ENCODE measurements at regions not wholly inside any gene's neighbourhood (a gene's known extent, or its start where the extent isn't known, plus 50 kb on each side); places are given as distances from the start of the nearest gene placed in this dataset.
"Not testable (repeated sequence)": the region's sequence is repeated elsewhere in the genome, so short reads cannot be mapped to it uniquely, and the experiment has no call there.

- DNase-seq (ENCODE audit: low read depth in 2 of 2), result no peak
These were observed 1461.9 kb downstream of the MAT2B start for GRCh38 chr5:164967354-164967753.

GRCh38 chr5:164972973-164973372, 1467.6 kb downstream of the MAT2B start:
- no peak for DNase-seq (ENCODE audit: low read depth in 2 of 2)

DNA sequence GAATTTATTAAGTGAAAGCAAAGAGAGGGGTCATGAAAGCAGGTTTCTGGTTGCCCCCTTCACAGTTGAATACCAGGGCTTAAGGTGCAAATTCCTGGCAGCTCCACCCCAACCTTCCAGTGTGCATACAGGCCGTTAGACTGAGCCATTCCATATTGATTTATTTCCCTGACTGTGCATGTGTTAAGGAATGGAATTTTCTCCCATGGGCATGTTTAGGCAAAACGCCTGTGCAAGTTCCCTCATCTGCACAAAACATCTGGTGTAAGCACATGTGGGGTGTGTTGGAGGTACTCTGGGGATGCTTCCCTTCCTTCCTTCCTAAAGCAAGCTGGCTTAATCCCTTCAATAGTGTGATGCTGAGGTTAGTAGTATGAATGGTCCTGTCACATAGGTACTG, 1470.6 kb downstream of the MAT2B start:
- DNase-seq (ENCODE audit: low read depth in 2 of 2), result no peak

- DNase-seq (ENCODE audit: low read depth in 2 of 2), result no peak
These were observed 1475.1 kb downstream of the MAT2B start for GRCh38 chr5:164980480-164980879.

DNA sequence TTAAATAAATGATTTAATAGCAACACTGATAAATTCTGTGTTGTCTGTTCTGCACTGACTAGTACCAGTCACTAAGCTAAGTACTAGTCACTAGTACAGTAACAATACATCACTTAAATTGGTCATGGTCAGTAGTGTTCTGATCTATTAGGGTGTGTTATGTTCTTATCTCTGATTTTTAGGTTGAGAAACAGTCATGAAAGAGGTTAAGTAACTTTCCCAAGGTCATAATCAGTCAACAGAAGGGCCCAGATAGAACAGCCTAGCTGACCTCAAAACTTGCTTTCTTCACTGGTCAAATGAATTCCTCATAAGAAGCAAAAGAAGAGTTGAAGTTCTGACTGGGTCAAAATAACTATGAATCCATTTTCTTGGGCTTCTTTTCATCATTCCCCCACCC, 1492.7 kb downstream of the MAT2B start:
- DNase-seq (ENCODE audit: low read depth in 2 of 2), result no peak

- no peak for DNase-seq (ENCODE audit: low read depth in 2 of 2)
These were observed 1493.2 kb downstream of the MAT2B start for GRCh38 chr5:164998590-164998989.

GRCh38 chr5:165000479-165001190, 1495.2 kb downstream of the MAT2B start:
- DNase-seq (ENCODE audit: low read depth in 2 of 2), result no peak

DNA sequence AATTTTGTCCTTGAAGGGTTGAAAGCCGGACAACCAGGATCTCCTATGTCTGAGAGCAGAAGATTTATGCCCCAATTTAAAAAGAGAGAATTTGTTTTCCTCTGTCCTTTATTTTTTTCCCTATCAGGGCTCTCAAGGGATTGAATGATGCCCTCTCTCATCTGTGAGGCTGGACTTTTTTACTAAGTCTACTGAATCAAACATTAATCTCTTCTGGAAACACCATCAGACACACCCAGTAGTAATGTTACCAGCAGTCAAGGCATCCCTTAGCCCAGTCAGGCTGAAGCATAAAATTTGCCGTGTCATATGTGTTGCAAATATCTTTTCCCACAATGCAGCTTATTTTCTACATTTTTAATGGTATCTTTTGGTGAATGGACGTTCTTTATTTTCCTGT, 1497.9 kb downstream of the MAT2B start:
- no peak for DNase-seq (ENCODE audit: low read depth in 2 of 2)

GRCh38 chr5:165004175-165004574, 1498.8 kb downstream of the MAT2B start:
- DNase-seq (ENCODE audit: low read depth in 2 of 2), result no peak

GRCh38 chr5:165014439-165014838, 1509.0 kb downstream of the MAT2B start:
- DNase-seq (ENCODE audit: low read depth in 2 of 2), result no peak

DNA sequence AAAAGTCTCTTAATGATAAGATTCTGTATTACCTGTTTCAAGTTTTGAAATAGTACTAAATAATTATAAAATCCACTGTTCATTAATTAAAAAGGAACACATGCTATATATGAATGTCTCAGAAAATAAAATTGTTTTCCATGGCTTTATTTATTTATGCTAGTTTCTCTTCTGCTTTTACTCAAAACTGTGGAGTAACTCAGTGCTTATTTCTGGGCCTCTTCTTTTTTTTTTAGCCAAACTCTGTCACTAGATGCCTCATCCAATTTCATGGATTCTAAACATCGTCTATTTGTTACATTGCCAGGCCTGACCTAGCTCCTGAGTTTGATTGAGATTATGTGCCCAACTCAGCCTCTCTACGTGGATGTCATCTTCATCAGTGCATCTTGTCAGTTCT, 1509.7 kb downstream of the MAT2B start:
- DNase-seq (ENCODE audit: low read depth in 2 of 2), result no peak

DNA sequence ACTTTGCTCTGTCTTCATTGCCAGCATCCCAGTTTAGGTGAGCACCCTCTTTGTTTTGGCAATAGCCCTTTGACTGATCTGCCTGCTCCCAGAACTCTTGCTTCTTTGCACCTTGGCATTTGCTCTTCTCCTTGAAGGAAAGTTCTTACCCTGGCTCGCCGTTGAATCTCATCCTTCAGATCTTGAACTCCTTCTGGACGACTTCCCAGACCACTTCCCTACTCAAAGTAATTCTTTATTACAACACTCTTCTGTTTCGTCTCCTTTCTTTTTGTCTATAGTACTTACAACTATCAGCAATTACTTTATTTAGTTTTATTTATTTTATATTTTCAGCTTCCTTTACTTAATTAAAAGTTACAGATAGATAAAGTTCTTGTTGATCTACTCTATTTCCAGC, 1510.1 kb downstream of the MAT2B start:
- DNase-seq (ENCODE audit: low read depth in 2 of 2), result no peak

GRCh38 chr5:165026971-165027370, 1521.6 kb downstream of the MAT2B start:
- DNase-seq (ENCODE audit: low read depth in 2 of 2), result no peak

DNA sequence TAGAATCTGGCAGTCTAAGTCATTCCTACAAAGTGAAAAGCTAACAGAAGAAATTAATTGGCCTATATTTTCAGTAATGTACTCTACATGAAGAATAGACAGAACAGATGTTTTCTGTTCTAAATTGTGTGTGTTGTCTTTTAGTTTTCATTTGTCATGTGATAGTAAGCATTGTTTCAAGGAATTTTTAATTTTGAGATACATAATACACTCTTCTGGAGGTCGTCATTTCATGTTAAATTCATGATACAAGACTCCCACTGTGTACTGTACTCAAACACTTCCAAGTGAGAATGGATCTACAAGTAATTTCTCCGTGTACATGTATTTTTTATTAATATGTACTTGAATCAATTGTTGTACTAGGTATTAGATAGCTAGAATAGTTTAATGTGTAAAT, 1522.9 kb downstream of the MAT2B start:
- DNase-seq (ENCODE audit: low read depth in 2 of 2), result no peak

GRCh38 chr5:165029099-165029870, 1523.9 kb downstream of the MAT2B start:
- DNase-seq (ENCODE audit: low read depth in 2 of 2), result no peak

DNA sequence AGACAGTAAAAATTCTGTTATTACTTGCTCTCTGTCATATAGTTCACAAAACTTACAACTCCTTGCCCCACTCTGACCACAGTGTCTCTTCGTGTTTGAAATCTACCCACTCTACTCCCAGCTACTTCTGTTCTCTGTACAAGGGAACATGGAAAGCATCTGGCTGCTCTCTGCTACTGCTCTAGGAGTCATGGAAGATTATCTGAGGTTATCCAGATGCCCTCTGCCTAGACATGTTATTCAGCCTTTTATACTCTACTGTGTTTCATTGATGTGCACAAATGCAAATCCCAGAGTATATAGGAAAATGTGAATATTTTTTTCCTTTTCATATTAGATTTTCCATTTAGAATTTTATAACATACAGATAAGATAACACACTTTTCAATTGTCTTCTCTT, 1525.6 kb downstream of the MAT2B start:
- DNase-seq (ENCODE audit: low read depth in 2 of 2), result no peak

GRCh38 chr5:165031371-165031770, 1526.0 kb downstream of the MAT2B start:
- DNase-seq (ENCODE audit: low read depth in 2 of 2), result no peak

- no peak for DNase-seq (ENCODE audit: low read depth in 2 of 2)
These were observed 1530.1 kb downstream of the MAT2B start for GRCh38 chr5:165035520-165035919.

DNA sequence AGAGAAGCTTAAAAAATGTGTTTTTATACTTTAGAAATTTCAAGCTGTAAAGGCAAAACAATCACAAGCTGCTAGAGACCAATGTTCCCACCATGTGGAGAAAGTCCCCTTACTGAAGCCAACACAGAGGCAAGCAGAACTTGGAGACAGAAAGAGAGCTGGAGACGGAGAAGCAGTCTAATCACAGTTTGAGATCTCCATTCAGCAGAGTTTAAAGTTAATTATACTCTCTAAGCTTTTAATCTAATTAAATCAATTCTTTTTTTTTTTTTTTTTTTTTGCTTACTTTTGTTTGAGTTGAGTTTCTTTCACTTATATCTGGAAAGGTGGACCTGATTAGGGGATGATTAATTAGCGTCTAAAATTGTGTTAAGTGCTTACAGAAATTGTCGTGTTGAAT, 1534.3 kb downstream of the MAT2B start:
- no peak for DNase-seq (ENCODE audit: low read depth in 2 of 2)

- not testable (repeated sequence) for DNase-seq (ENCODE audit: low read depth in 2 of 2)
These were observed 1540.5 kb downstream of the MAT2B start for GRCh38 chr5:165045941-165046340.

GRCh38 chr5:165055476-165055875, 1550.1 kb downstream of the MAT2B start:
- no peak for DNase-seq (ENCODE audit: low read depth in 2 of 2)

DNA sequence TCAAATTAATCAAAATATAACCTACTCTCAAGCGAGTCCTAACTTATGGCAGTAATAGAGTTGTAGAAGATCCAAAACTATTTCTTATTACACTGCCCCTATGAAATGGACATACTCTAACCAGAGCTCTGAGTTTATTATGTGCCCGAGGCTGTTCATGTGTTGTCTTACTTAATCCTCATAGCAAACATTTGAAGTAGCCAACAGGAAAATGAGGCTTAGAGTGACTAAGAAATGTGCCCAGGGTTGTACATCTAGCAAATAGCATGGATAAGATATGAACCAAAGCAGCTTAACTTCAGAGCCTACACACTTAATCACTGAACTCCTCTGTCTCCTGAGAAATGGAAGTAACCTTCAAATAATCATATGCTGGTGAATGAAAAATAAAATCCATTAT, 1551.7 kb downstream of the MAT2B start:
- no peak for DNase-seq (ENCODE audit: low read depth in 2 of 2)

- no peak for DNase-seq (ENCODE audit: low read depth in 2 of 2)
These were observed 1561.4 kb downstream of the MAT2B start for GRCh38 chr5:165066751-165067385.
